HG03342 (cell line): ENCODE measurements at regions not wholly inside any gene's neighbourhood (a gene's known extent, or its start where the extent isn't known, plus 50 kb on each side); places are given as distances from the start of the nearest gene placed in this dataset.

Experiments
- ATAC-seq: cut with Tn5 transposase; IDR thresholded peaks from one replicate; pipeline ENCODE4 v1.9.1; 2021; ENCODE audit warnings: mild to moderate bottlenecking, moderate library complexity; ENCODE audit not compliant: unreplicated experiment

- no peak for ATAC-seq
Measured at GRCh38 chr4:81833576-81833975, 361.9 kb upstream of the RASGEF1B start.

GRCh38 chr4:81828991-81829390, 357.3 kb upstream of the RASGEF1B start:
- no peak for ATAC-seq

GRCh38 chr4:81827577-81828202, 356.0 kb upstream of the RASGEF1B start:
- ATAC-seq, result peak; percentile 80

GRCh38 chr4:81826817-81827424, 355.2 kb upstream of the RASGEF1B start:
- ATAC-seq, result no peak

GRCh38 chr4:81826335-81826734, 354.6 kb upstream of the RASGEF1B start:
- no peak for ATAC-seq

GRCh38 chr4:81818385-81818920, 346.7 kb upstream of the RASGEF1B start:
- no peak for ATAC-seq

- no peak for ATAC-seq
Measured at GRCh38 chr4:81816031-81816761, 344.5 kb upstream of the RASGEF1B start.

GRCh38 chr4:81814987-81815541, 343.4 kb upstream of the RASGEF1B start:
- no peak for ATAC-seq

GRCh38 chr4:81811562-81812293, 340.0 kb upstream of the RASGEF1B start:
- no peak for ATAC-seq

GRCh38 chr4:81808011-81808672, 336.4 kb upstream of the RASGEF1B start:
- ATAC-seq, result no peak

GRCh38 chr4:81807386-81807785, 335.7 kb upstream of the RASGEF1B start:
- ATAC-seq, result no peak

- ATAC-seq, result no peak
Measured at GRCh38 chr4:81806485-81806884, 334.8 kb upstream of the RASGEF1B start.

- no peak for ATAC-seq
Measured at GRCh38 chr4:81804849-81805248, 333.1 kb upstream of the RASGEF1B start.

- no peak for ATAC-seq
Measured at GRCh38 chr4:81802285-81802846, 330.7 kb upstream of the RASGEF1B start.

- ATAC-seq, result no peak
Measured at GRCh38 chr4:81799371-81799770, 327.7 kb upstream of the RASGEF1B start.

GRCh38 chr4:81796790-81797528, 325.3 kb upstream of the RASGEF1B start:
- ATAC-seq, result no peak

- ATAC-seq, result no peak
Measured at GRCh38 chr4:81792521-81792920, 320.8 kb upstream of the RASGEF1B start.

GRCh38 chr4:81790477-81790876, 318.8 kb upstream of the RASGEF1B start:
- no peak for ATAC-seq

GRCh38 chr4:81789741-81790399, 318.2 kb upstream of the RASGEF1B start:
- ATAC-seq, result no peak
